AG09319 (cell line): ENCODE measurements at regions not wholly inside any gene's neighbourhood (a gene's known extent, or its start where the extent isn't known, plus 50 kb on each side); places are given as distances from the start of the nearest gene placed in this dataset.

Source experiments
- DNase-seq: peaks from one replicate; pipeline ENCODE4 v3.0.0-alpha.2; 2010; ENCODE audit warnings: low read depth; ENCODE audit errors: extremely low read depth
- CTCF ChIP-seq: IDR thresholded peaks from 2 replicates; pipeline ENCODE4 v1.5.1; 2011; ENCODE audit warnings: low read depth, mild to moderate bottlenecking, inconsistent platforms, low read length, moderate library complexity

- no peak for TF ChIP-seq CTCF
- no peak for DNase-seq
Observed at GRCh38 chr3:103829723-103830326, 1395.0 kb downstream of the ZPLD1 start.

GRCh38 chr3:103847081-103848062, 1412.6 kb downstream of the ZPLD1 start:
- no peak for DNase-seq
- TF ChIP-seq CTCF, result no peak

- no peak for TF ChIP-seq CTCF
- no peak for DNase-seq
Observed at GRCh38 chr3:103851793-103852192, 1417.0 kb downstream of the ZPLD1 start.

GRCh38 chr3:103862415-103862814, 1427.6 kb downstream of the ZPLD1 start:
- no peak for TF ChIP-seq CTCF
- no peak for DNase-seq

GRCh38 chr3:103863381-103863780, 1428.6 kb downstream of the ZPLD1 start:
- TF ChIP-seq CTCF, result no peak
- no peak for DNase-seq

GRCh38 chr3:103866113-103866512, 1431.3 kb downstream of the ZPLD1 start:
- no peak for DNase-seq
- no peak for TF ChIP-seq CTCF

GRCh38 chr3:103873021-103873420, 1438.2 kb downstream of the ZPLD1 start:
- DNase-seq, result no peak
- TF ChIP-seq CTCF, result no peak
